ENCODE measurements at regions not wholly inside any gene's neighbourhood (a gene's known extent, or its start where the extent isn't known, plus 50 kb on each side); places are given as distances from the start of the nearest gene placed in this dataset.

DNA sequence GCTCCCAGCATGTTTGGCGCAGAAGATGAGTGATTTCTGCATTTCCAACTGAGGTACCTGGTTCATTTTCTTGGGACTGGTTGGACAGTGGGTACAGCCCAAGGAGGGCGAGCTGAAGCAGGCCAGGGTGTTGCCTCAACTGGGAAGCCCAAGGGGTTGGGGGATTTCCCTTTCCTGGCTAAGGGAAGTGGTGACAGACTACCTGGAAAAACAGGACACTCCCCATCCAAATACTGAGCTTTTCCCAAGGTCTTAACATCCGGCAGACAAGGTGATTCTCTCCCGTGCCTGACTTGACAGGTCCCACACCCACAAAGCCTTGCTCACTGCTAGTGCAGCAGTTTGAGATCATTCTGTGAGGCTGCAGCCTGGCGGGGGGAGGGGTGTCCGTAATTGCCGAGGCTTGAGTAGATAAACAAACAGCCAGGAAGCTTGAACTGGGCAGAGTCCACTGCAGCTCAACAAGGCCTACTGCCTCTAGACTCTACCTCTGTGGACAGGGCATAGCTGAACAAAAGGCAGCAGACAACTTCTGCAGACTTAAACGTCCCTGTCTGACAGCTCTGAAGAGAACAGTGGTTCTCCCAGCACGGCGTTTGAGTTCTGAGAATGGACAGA, 307.7 kb upstream of the ARSJ start:
- ChIA-PET POLR2A (no interaction called here), CTCF (ENCODE audit: unreplicated experiment) (no interaction called here)
- TF ChIP-seq EZH2phosphoT487 (IDR thresholded peaks at IDR 0.05; ENCODE audit: borderline replicate concordance, low read depth, low read length) (no peak), CTCF (conservative IDR thresholded peaks at IDR 0.05; ENCODE audit: low read length) (no peak)
- intact Hi-C loops (cut with micrococcal nuclease; ENCODE audit: unreplicated experiment) = no loop called here
- DNase-seq (ENCODE audit: low spot score) = no peak
- no peaks in the 10 kb centered on the region for H3K9me3 ChIP-seq (ENCODE audit: low read length)
- H3K9me2 ChIP-seq (ENCODE audit: insufficient read depth, low read length) = no peaks in the 10 kb centered on the region
- no peak overlapping the region for H2AFZ ChIP-seq (ENCODE audit: low read length)
- H3K27ac ChIP-seq (ENCODE audit: low read depth, low read length, poor library complexity, severe bottlenecking) = no peak overlapping the region
- H3K4me2 ChIP-seq (ENCODE audit: low read length) = no peak overlapping the region
- no TSS peak for BruUV-seq (replicated peaks)
- H3K79me2 ChIP-seq (ENCODE audit: insufficient read depth, low read depth, low read length) = no peaks in the 10 kb centered on the region
- H4K20me1 ChIP-seq (ENCODE audit: insufficient read depth, low read length) = no peaks in the 10 kb centered on the region
- no peak overlapping the region for H3K4me3 ChIP-seq (ENCODE audit: low read depth, low read length, poor library complexity, severe bottlenecking)
- H3K36me3 ChIP-seq (ENCODE audit: insufficient read depth, low read length) = no peaks in the 10 kb centered on the region
- H3K4me1 ChIP-seq (ENCODE audit: insufficient read depth, low read length, poor library complexity, severe bottlenecking) = no peaks in the 10 kb centered on the region

DNA sequence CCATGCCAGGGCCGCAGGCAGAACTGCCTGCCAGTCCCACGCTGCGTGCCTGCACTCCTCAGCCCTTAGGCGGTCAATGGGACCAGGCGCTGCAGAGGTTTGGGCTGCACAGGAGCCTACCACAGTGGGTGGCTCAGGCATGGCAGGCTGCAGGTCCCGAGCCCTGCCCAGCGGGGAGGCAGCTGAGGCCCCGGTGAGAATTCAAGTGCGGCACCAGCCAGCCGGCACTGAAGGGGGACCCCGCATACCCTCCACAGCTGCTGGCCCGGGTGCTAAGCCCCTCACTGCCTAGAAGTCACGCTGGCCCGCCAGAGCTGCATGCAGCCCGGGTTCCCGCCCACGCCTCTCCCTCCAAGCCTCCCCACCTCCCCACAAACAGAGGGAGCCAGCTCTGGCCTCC, 302.5 kb upstream of the UGT8 start:
- ChIA-PET CTCF (ENCODE audit: unreplicated experiment) (no interaction called here), POLR2A (interaction anchor here (0.6 to 1.0 kb wide), 2 partner anchors 9 to 23 kb away, joined by 3 read pairs; no protein-coding TSS in a partner anchor)
- no peak for DNase-seq (ENCODE audit: low spot score)
- no peaks in the 10 kb centered on the region for H3K79me2 ChIP-seq (ENCODE audit: insufficient read depth, low read depth, low read length)
- no peak overlapping the region for H3K4me2 ChIP-seq (ENCODE audit: low read length)
- no peaks in the 10 kb centered on the region for H4K20me1 ChIP-seq (ENCODE audit: insufficient read depth, low read length)
- H3K36me3 ChIP-seq (ENCODE audit: insufficient read depth, low read length) = no peaks in the 10 kb centered on the region
- no peak overlapping the region for H3K4me3 ChIP-seq (ENCODE audit: low read depth, low read length, poor library complexity, severe bottlenecking)
- H3K4me1 ChIP-seq (ENCODE audit: insufficient read depth, low read length, poor library complexity, severe bottlenecking) = no peaks in the 10 kb centered on the region
- intact Hi-C loops (cut with micrococcal nuclease; ENCODE audit: unreplicated experiment) = no loop called here
- no peaks in the 10 kb centered on the region for H3K9me3 ChIP-seq (ENCODE audit: low read length)
- no peak for TF ChIP-seq EZH2phosphoT487 (IDR thresholded peaks at IDR 0.05; ENCODE audit: borderline replicate concordance, low read depth, low read length)
- no peak for TF ChIP-seq CTCF (conservative IDR thresholded peaks at IDR 0.05; ENCODE audit: low read length)
- H3K27ac ChIP-seq (ENCODE audit: low read depth, low read length, poor library complexity, severe bottlenecking) = no peak overlapping the region
- H2AFZ ChIP-seq (ENCODE audit: low read length) = no peak overlapping the region
- BruUV-seq (replicated peaks) = no TSS peak
- H3K9me2 ChIP-seq (ENCODE audit: insufficient read depth, low read length) = no peaks in the 10 kb centered on the region

- Histone ChIP-seq H3K79me2 (ENCODE audit: insufficient read depth, low read depth, low read length) (no peaks in the 10 kb centered on the region), H3K4me3 (ENCODE audit: low read depth, low read length, poor library complexity, severe bottlenecking) (no peak overlapping the region), H4K20me1 (ENCODE audit: insufficient read depth, low read length) (no peaks in the 10 kb centered on the region), H3K27ac (ENCODE audit: low read depth, low read length, poor library complexity, severe bottlenecking) (no peak overlapping the region), H3K9me3 (ENCODE audit: low read length) (no peaks in the 10 kb centered on the region), H3K4me1 (ENCODE audit: insufficient read depth, low read length, poor library complexity, severe bottlenecking) (no peaks in the 10 kb centered on the region), H2AFZ (ENCODE audit: low read length) (no peak overlapping the region), H3K36me3 (ENCODE audit: insufficient read depth, low read length) (no peaks in the 10 kb centered on the region), H3K9me2 (ENCODE audit: insufficient read depth, low read length) (no peaks in the 10 kb centered on the region), H3K4me2 (ENCODE audit: low read length) (no peak overlapping the region)
- DNase-seq (ENCODE audit: low spot score) = no peak
- no TSS peak for BruUV-seq (replicated peaks)
- ChIA-PET CTCF (ENCODE audit: unreplicated experiment) (no interaction called here), POLR2A (no interaction called here)
- intact Hi-C loops (cut with micrococcal nuclease; ENCODE audit: unreplicated experiment) = no loop called here
- no peak for TF ChIP-seq EZH2phosphoT487 (IDR thresholded peaks at IDR 0.05; ENCODE audit: borderline replicate concordance, low read depth, low read length)
- TF ChIP-seq CTCF (conservative IDR thresholded peaks at IDR 0.05; ENCODE audit: low read length) = no peak
These were observed 296.1 kb upstream of the UGT8 start for GRCh38 chr4:114302472-114302871.

Data from OCI-LY7 (cell line).